Colonic mucosa (tissue), 4 donors: ENCODE measurements at regions not wholly inside any gene's neighbourhood (a gene's known extent, or its start where the extent isn't known, plus 50 kb on each side); places are given as distances from the start of the nearest gene placed in this dataset.
"Not testable (repeated sequence)": the region's sequence is repeated elsewhere in the genome, so short reads cannot be mapped to it uniquely, and the experiment has no call there.

Experiments used
- DNase-seq: peaks from one replicate; pipeline ENCODE4 v3.0.0-alpha.2; 2020
- H3K27ac ChIP-seq: fragments of 200-600 bp; one replicate; pipeline ENCODE4 v1.8.0; 2021
- H3K27me3 ChIP-seq: fragments of 200-600 bp; one replicate; pipeline ENCODE4 v1.8.0; 2021
- H3K36me3 ChIP-seq: fragments of 200-600 bp; one replicate; pipeline ENCODE4 v1.8.0; 2021
- H3K4me1 ChIP-seq: fragments of 200-600 bp; one replicate; pipeline ENCODE4 v1.8.0; 2021; ENCODE audit warnings: mild to moderate bottlenecking
- H3K4me3 ChIP-seq: fragments of 200-600 bp; one replicate; pipeline ENCODE4 v1.8.0; 2021
- H3K9ac ChIP-seq, 2 donors: one replicate each; pipeline ENCODE4 v1.7.0; 2013; ENCODE audit warnings: control low read depth in 2 of 2, low read depth in 2 of 2, low read length in 2 of 2
- H3K9me3 ChIP-seq: fragments of 200-600 bp; one replicate; pipeline ENCODE4 v1.8.0; 2021
- CTCF ChIP-seq: fragments of 200-600 bp; IDR thresholded peaks from one replicate; pipeline ENCODE4 v1.8.0; 2022; ENCODE audit warnings: antibody characterized with exemption, mild to moderate bottlenecking
- intact Hi-C: fragments of 100-400 bp; cut with DNase I; formaldehyde crosslinking; loops from one replicate; pipeline ENCODE4 v1.14.1; 2022
- donor health status: healthy.
- donor health status: DM: no; HTN: no; CAD: no.
- donor health status: DM: no; HTN: no; CAD: no.

- H3K9me3 ChIP-seq, result no peaks in the 10 kb centered on the region
- H3K27me3 ChIP-seq, result no peaks in the 10 kb centered on the region
- H3K27ac ChIP-seq, result no peak overlapping the region
- H3K4me3 ChIP-seq, result no peak overlapping the region
- DNase-seq, result no peak
- H3K9ac ChIP-seq, result no peak overlapping the region
- no peaks in the 10 kb centered on the region for H3K4me1 ChIP-seq
- H3K36me3 ChIP-seq, result no peaks in the 10 kb centered on the region
- intact Hi-C loops, result no loop called here
- no peak for TF ChIP-seq CTCF
Measured at GRCh38 chr1:143611159-143611558, 360.6 kb downstream of the FAM72C start.

GRCh38 chr1:143610196-143610595 is 361.6 kb downstream of the FAM72C start:
- no peaks in the 10 kb centered on the region for H3K9me3 ChIP-seq
- H3K9ac ChIP-seq, result no peak overlapping the region
- H3K4me3 ChIP-seq, result no peak overlapping the region
- H3K36me3 ChIP-seq, result no peaks in the 10 kb centered on the region
- no peak for DNase-seq
- no peak overlapping the region for H3K27ac ChIP-seq
- intact Hi-C loops, result no loop called here
- no peak for TF ChIP-seq CTCF
- H3K4me1 ChIP-seq, result no peaks in the 10 kb centered on the region
- H3K27me3 ChIP-seq, result no peaks in the 10 kb centered on the region

- H3K4me1 ChIP-seq, result no peaks in the 10 kb centered on the region
- intact Hi-C loops, result no loop called here
Measured at GRCh38 chr1:143604887-143605286, 366.9 kb downstream of the FAM72C start.

GRCh38 chr1:143584508-143584907 is 387.3 kb downstream of the FAM72C start:
- intact Hi-C loops, result no loop called here
- H3K9ac ChIP-seq, result no peak overlapping the region
- TF ChIP-seq CTCF, result no peak
- H3K27me3 ChIP-seq, result no peaks in the 10 kb centered on the region
- no peaks in the 10 kb centered on the region for H3K36me3 ChIP-seq
- no peaks in the 10 kb centered on the region for H3K9me3 ChIP-seq
- no peak for DNase-seq
- no peaks in the 10 kb centered on the region for H3K4me1 ChIP-seq
- no peak overlapping the region for H3K27ac ChIP-seq
- no peak overlapping the region for H3K4me3 ChIP-seq

More at GRCh38 chr1:143604887-143605286, 366.9 kb downstream of the FAM72C start:
- Histone ChIP-seq H3K9ac (no peak overlapping the region), H3K27me3 (no peaks in the 10 kb centered on the region), H3K4me3 (no peak overlapping the region), H3K9me3 (no peaks in the 10 kb centered on the region), H3K36me3 (no peaks in the 10 kb centered on the region), H3K27ac (no peak overlapping the region)
- no peak for DNase-seq
- no peak for TF ChIP-seq CTCF

- Histone ChIP-seq H3K27ac (no peak overlapping the region), H3K36me3 (no peaks in the 10 kb centered on the region), H3K9me3 (no peaks in the 10 kb centered on the region), H3K9ac (no peak overlapping the region), H3K4me3 (no peak overlapping the region), H3K4me1 (no peaks in the 10 kb centered on the region), H3K27me3 (no peaks in the 10 kb centered on the region)
- no peak for DNase-seq
- intact Hi-C loops, result no loop called here
- no peak for TF ChIP-seq CTCF
Measured at GRCh38 chr1:143574891-143575520, 396.8 kb downstream of the FAM72C start.

- H3K4me3 ChIP-seq, H3K9ac ChIP-seq, H3K27ac ChIP-seq, DNase-seq, H3K27me3 ChIP-seq, intact Hi-C loops, H3K9me3 ChIP-seq, H3K36me3 ChIP-seq, H3K4me1 ChIP-seq: not testable (repeated sequence)
Measured at GRCh38 chr1:143572661-143573060, 399.1 kb downstream of the FAM72C start.

GRCh38 chr1:143563761-143564160 is 408.0 kb downstream of the FAM72C start:
- H3K4me3 ChIP-seq, H3K9ac ChIP-seq, H3K27me3 ChIP-seq, H3K4me1 ChIP-seq, H3K36me3 ChIP-seq, intact Hi-C loops, H3K9me3 ChIP-seq, DNase-seq, H3K27ac ChIP-seq: not testable (repeated sequence)
